HepG2 (cell line): ENCODE measurements at regions not wholly inside any gene's neighbourhood (a gene's known extent, or its start where the extent isn't known, plus 50 kb on each side); places are given as distances from the start of the nearest gene placed in this dataset.

Experiments used
- ATAC-seq: fragments of 200-7000 bp; cut with Tn5 transposase; 3 replicates; pipeline ENCODE4 v1.9.1; 2020; ENCODE audit warnings: mild to moderate bottlenecking, moderate library complexity
- BruUV-seq: library from RNA; stranded (reverse); fragments of 400-500 nt; replicated peaks from 2 replicates; lab custom pipeline; 2021; lab: Mats Ljungman, UMichigan
- CTCF ChIA-PET: fragments of 300-600 bp; formaldehyde crosslinking; extraction: SDS; loops from one replicate; lab custom pipeline; 2021; ENCODE audit warnings: low total read pairs, inconsistent platforms, low intra/inter-chr PET ratio; lab: Yijun Ruan, JAX
- POLR2A ChIA-PET: fragments of 350-600 bp; sonication (Branson Sonifier 250); formaldehyde crosslinking; loops from one replicate; lab custom pipeline; 2020; ENCODE audit warnings: antibody characterized with exemption, inconsistent platforms; lab: Yijun Ruan, JAX
- DNase-seq: peaks from one replicate; pipeline ENCODE4 v3.0.0-alpha.2; 2015; ENCODE audit warnings: low spot score
- FAIRE-seq: peaks from 3 replicates; lab custom pipeline; 2011; peaks lifted over from hg19 to GRCh38; lab: Jason Lieb, UNC
- H2AFZ ChIP-seq: one replicate; pipeline ENCODE4 v1.6.1; 2011; ENCODE audit warnings: low read length, inconsistent platforms
- H3K27ac ChIP-seq: fragments of 300-600 bp; 3 replicates; pipeline ENCODE4 v1.8.0; 2011; ENCODE audit warnings: mixed run types, mild to moderate bottlenecking, mixed read lengths, low read length, inconsistent platforms; ENCODE audit not compliant: insufficient read depth; ENCODE audit errors: extremely low read length
- H3K27me3 ChIP-seq, 2 experiments: fragments of 200-600 bp in 1 of 2; 2 replicates in 1 of 2; 3 replicates in 1 of 2; pipeline versions ENCODE4 v1.6.0 to v1.8.0; 2011; ENCODE audit warnings: low read length in 2 of 2, mild to moderate bottlenecking in 2 of 2, moderate library complexity in 2 of 2, inconsistent platforms in 1 of 2; ENCODE audit not compliant: insufficient read depth in 2 of 2, control insufficient read depth in 1 of 2
- H3K36me3 ChIP-seq, 2 experiments: fragments of 200-600 bp in 1 of 2; replicated peaks in 1 of 2; 2 replicates in 1 of 2; 3 replicates in 1 of 2; pipeline versions ENCODE4 v1.5.1 to v1.8.0; 2011; ENCODE audit warnings: low read length in 2 of 2, inconsistent platforms in 1 of 2; ENCODE audit not compliant: insufficient read depth in 2 of 2, control insufficient read depth in 1 of 2
- H3K4me1 ChIP-seq: 2 replicates; pipeline ENCODE4 v1.5.1; 2012; ENCODE audit warnings: low read length, inconsistent platforms; ENCODE audit not compliant: insufficient read depth
- H3K4me2 ChIP-seq: 2 replicates; pipeline ENCODE4 v1.6.0; 2011; ENCODE audit warnings: low read depth, low read length, inconsistent platforms
- H3K4me3 ChIP-seq, 3 experiments: fragments of 200-600 bp in 1 of 3; sonication (generic), shearing (Covaris generic) in 1 of 3; replicated peaks in 1 of 3; 2 replicates each; pipeline ENCODE4 v1.5.1; 2011 to 2016; ENCODE audit warnings: low read length in 3 of 3, inconsistent platforms in 2 of 3, low read depth in 2 of 3, mild to moderate bottlenecking in 2 of 3, control low read depth in 1 of 3, mixed read lengths in 1 of 3; ENCODE audit not compliant: insufficient read depth in 1 of 3
- H3K79me2 ChIP-seq: one replicate; pipeline ENCODE4 v1.6.1; 2011; ENCODE audit warnings: low read length, inconsistent platforms; ENCODE audit not compliant: insufficient read depth
- H3K9ac ChIP-seq: 2 replicates; pipeline ENCODE4 v1.6.0; 2011; ENCODE audit warnings: mild to moderate bottlenecking, low read depth, low read length, inconsistent platforms; ENCODE audit not compliant: insufficient read depth
- H3K9me3 ChIP-seq: 2 replicates; pipeline ENCODE4 v1.5.1; 2012; ENCODE audit warnings: mild to moderate bottlenecking, low read length
- H4K20me1 ChIP-seq: 2 replicates; pipeline ENCODE4 v1.6.0; 2011; ENCODE audit warnings: inconsistent platforms, mild to moderate bottlenecking, low read length, moderate library complexity; ENCODE audit not compliant: insufficient read depth
- BATF2 ChIP-seq: sonication (generic); formaldehyde crosslinking; IDR thresholded peaks from 2 replicates; pipeline ENCODE4 v1.8.0; 2022; ENCODE audit warnings: mild to moderate bottlenecking, missing genetic modification reagents, moderate library complexity
- TGIF2 ChIP-seq: IDR thresholded peaks from 2 replicates; pipeline ENCODE4 v1.6.1; 2016; ENCODE audit warnings: control low read depth, missing compliant biosample characterization
- THAP11 ChIP-seq: IDR thresholded peaks from 2 replicates; pipeline ENCODE4 v1.6.1; 2016; ENCODE audit warnings: missing biosample characterization, missing genetic modification reagents
- ZBTB33 ChIP-seq: sonication (generic); formaldehyde crosslinking; IDR thresholded peaks from 2 replicates; pipeline ENCODE4 v1.4.0; 2020; ENCODE audit warnings: missing genetic modification reagents
- ZNF121 ChIP-seq: sonication (generic); formaldehyde crosslinking; IDR thresholded peaks from 2 replicates; pipeline ENCODE4 v1.5.0; 2020; ENCODE audit warnings: mild to moderate bottlenecking, missing genetic modification reagents
- ZNF572 ChIP-seq: sonication (generic); formaldehyde crosslinking; IDR thresholded peaks from 2 replicates; pipeline ENCODE4 v1.5.1; 2020; ENCODE audit warnings: mild to moderate bottlenecking, missing genetic modification reagents
- ZNF740 ChIP-seq: sonication (generic); formaldehyde crosslinking; IDR thresholded peaks from 2 replicates; pipeline ENCODE4 v1.4.0; 2020; ENCODE audit warnings: missing genetic modification reagents
- ZNF800 ChIP-seq: sonication (generic); formaldehyde crosslinking; IDR thresholded peaks from 2 replicates; pipeline ENCODE4 v1.4.0; 2020; ENCODE audit warnings: missing genetic modification reagents
- ZSCAN29 ChIP-seq: sonication (generic); formaldehyde crosslinking; conservative IDR thresholded peaks from 2 replicates; pipeline ENCODE4 v1.4.0; 2020; ENCODE audit warnings: mild to moderate bottlenecking, missing genetic modification reagents
- WGBS: methylation state at CpG from one replicate; pipeline ENCODE4 v1.1.6; 2017; ENCODE audit warnings: low lambda C conversion rate; 5-methylcytosine and 5-hydroxymethylcytosine counted together
- in situ Hi-C: cut with HindIII; loops from 2 replicates; pipeline ENCODE4 v1.10.0; 2017; ENCODE audit warnings: low pct_unique_long_range_greater_than_20kb; ENCODE audit not compliant: extremely low pct_ligation_motif_present
- intact Hi-C: fragments of 100-400 bp; cut with micrococcal nuclease; formaldehyde crosslinking; loops from one replicate; pipeline ENCODE4 v1.10.0; 2022; ENCODE audit not compliant: unreplicated experiment
- TF ChIP-seq, protein P1 (sequence below): sonication (generic); formaldehyde crosslinking; IDR thresholded peaks from 2 replicates; pipeline ENCODE4 v1.4.0; 2020; ENCODE audit warnings: missing genetic modification reagents
- TF ChIP-seq, protein P2 (sequence below): sonication (generic); formaldehyde crosslinking; IDR thresholded peaks from 2 replicates; pipeline ENCODE4 v1.5.0; 2020; ENCODE audit warnings: mild to moderate bottlenecking, missing genetic modification reagents

DNA sequence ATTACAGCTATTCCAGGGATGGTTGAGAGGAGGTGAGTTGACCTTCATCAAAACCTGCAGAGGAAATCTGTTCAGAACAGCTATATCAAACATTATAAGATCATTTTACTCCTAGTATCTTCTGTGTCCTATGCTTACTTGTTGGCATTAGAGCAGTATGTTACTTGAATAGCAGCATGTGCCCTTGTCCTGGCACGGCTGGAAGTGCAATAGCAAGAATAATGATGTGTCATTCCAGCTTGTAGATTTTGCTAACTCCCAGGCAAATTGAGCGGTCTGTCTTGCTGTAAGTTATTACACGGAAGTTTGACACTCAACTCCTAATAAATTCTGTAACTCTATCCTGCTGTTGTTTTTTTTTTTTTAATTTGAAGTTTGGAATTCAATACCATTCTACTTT, 385.5 kb downstream of the TENT5A start:
- no peak for FAIRE-seq

GRCh38 chr6:81362246-81362645, 390.2 kb downstream of the TENT5A start:
- 0% methylated on average over 1 of the region's 1 CpG for WGBS

More for the DNA sequence above, 385.5 kb downstream of the TENT5A start:
- BruUV-seq = no TSS peak
- in situ Hi-C loops (no loop called here), intact Hi-C loops (no loop called here)
- Histone ChIP-seq H3K9me3 (no peaks in the 10 kb centered on the region), H3K4me1 (no peaks in the 10 kb centered on the region), H4K20me1 (no peaks in the 10 kb centered on the region), H3K36me3 (no peaks in the 10 kb centered on the region), H3K4me3 (no peak overlapping the region), H3K79me2 (no peaks in the 10 kb centered on the region)
- ATAC-seq = no peak
- TF ChIP-seq BATF2 (CRISPR knock-in tag) = no peak
- TF ChIP-seq, protein P1, sequence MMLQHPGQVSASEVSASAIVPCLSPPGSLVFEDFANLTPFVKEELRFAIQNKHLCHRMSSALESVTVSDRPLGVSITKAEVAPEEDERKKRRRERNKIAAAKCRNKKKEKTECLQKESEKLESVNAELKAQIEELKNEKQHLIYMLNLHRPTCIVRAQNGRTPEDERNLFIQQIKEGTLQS = no peak
- TF ChIP-seq, all 625 proteins: peak for 0
- no peak overlapping the region for H3K9ac ChIP-seq
- H3K27ac ChIP-seq = no peak overlapping the region
- no peak overlapping the region for H3K4me2 ChIP-seq
- ChIA-PET POLR2A (no interaction called here), CTCF (no interaction called here)
- WGBS = 3% methylated on average over 3 of the region's 3 CpGs
- H2AFZ ChIP-seq = no peak overlapping the region
- DNase-seq = no peak
- no peaks in the 10 kb centered on the region for H3K27me3 ChIP-seq

More at GRCh38 chr6:81362246-81362645, 390.2 kb downstream of the TENT5A start:
- in situ Hi-C loops (no loop called here), intact Hi-C loops (no loop called here)
- BruUV-seq = no TSS peak
- CTCF ChIA-PET = no interaction called here
- Histone ChIP-seq H3K36me3 (no peaks in the 10 kb centered on the region), H3K27ac (no peak overlapping the region), H4K20me1 (no peaks in the 10 kb centered on the region), H3K4me2 (no peak overlapping the region), H3K9me3 (no peaks in the 10 kb centered on the region), H3K4me1 (peaks cover 8% of the 10 kb centered on the region; the same call in 1 of the 2 replicates), H3K27me3 (no peaks in the 10 kb centered on the region; a peak in 1 of 5 replicates), H3K79me2 (no peaks in the 10 kb centered on the region), H2AFZ (no peak overlapping the region), H3K9ac (no peak overlapping the region), H3K4me3 (no peak overlapping the region)
- no peak for DNase-seq
- TF ChIP-seq, protein P2, sequence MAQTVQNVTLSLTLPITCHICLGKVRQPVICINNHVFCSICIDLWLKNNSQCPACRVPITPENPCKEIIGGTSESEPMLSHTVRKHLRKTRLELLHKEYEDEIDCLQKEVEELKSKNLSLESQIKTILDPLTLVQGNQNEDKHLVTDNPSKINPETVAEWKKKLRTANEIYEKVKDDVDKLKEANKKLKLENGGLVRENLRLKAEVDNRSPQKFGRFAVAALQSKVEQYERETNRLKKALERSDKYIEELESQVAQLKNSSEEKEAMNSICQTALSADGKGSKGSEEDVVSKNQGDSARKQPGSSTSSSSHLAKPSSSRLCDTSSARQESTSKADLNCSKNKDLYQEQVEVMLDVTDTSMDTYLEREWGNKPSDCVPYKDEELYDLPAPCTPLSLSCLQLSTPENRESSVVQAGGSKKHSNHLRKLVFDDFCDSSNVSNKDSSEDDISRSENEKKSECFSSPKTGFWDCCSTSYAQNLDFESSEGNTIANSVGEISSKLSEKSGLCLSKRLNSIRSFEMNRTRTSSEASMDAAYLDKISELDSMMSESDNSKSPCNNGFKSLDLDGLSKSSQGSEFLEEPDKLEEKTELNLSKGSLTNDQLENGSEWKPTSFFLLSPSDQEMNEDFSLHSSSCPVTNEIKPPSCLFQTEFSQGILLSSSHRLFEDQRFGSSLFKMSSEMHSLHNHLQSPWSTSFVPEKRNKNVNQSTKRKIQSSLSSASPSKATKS (CRISPR knock-in tag) = no peak
- no peak for TF ChIP-seq THAP11 (CRISPR knock-in tag)
- TF ChIP-seq ZNF800 (CRISPR knock-in tag) = no peak
- no peak for TF ChIP-seq ZBTB33 (CRISPR knock-in tag)
- TF ChIP-seq ZNF572 (CRISPR knock-in tag) = no peak
- TF ChIP-seq ZSCAN29 = no peak
- no peak for TF ChIP-seq ZNF740
- TF ChIP-seq TGIF2 = no peak
- no peak for TF ChIP-seq ZNF121 (CRISPR knock-in tag)
- ATAC-seq = no peak
- POLR2A ChIA-PET = no interaction called here
- no peak for FAIRE-seq
